Breast epithelium (tissue), 4 donors: ENCODE measurements at regions not wholly inside any gene's neighbourhood (a gene's known extent, or its start where the extent isn't known, plus 50 kb on each side); places are given as distances from the start of the nearest gene placed in this dataset.

ENCODE experiments used
- DNase-seq, 2 donors: peaks; one replicate each; pipeline ENCODE4 v3.0.0-alpha.2; 2019; ENCODE audit warnings: low spot score in 2 of 2
- H3K27ac ChIP-seq, 2 donors: fragments of 200-600 bp; sonication (generic) in 1 of 2; one replicate each; pipeline ENCODE4 v1.5.1; 2016 to 2019; ENCODE audit warnings: mild to moderate bottlenecking in 1 of 2
- H3K27me3 ChIP-seq, 2 donors: fragments of 200-600 bp; sonication (generic) in 1 of 2; one replicate each; pipeline versions ENCODE4 v1.5.1 to v1.6.0; 2017 to 2019; ENCODE audit warnings: control low read depth in 1 of 2, mild to moderate bottlenecking in 1 of 2
- H3K36me3 ChIP-seq: fragments of 200-600 bp; one replicate; pipeline ENCODE4 v1.5.1; 2019
- H3K4me1 ChIP-seq, 2 donors: fragments of 200-600 bp; sonication (generic); one replicate each; pipeline ENCODE4 v1.5.1; 2016 to 2019; ENCODE audit warnings: control low read depth in 1 of 2
- H3K4me3 ChIP-seq, 3 donors: fragments of 200-600 bp; sonication (generic); 1 replicate in 2 of 3; 2 replicates in 1 of 3; pipeline ENCODE4 v1.5.1; 2016 to 2019; ENCODE audit warnings: mild to moderate bottlenecking in 3 of 3, moderate library complexity in 2 of 3
- H3K9me3 ChIP-seq, 2 donors: fragments of 200-600 bp; sonication (generic) in 1 of 2; one replicate each; pipeline ENCODE4 v1.5.1; 2016 to 2019; ENCODE audit warnings: control low read depth in 1 of 2
- CTCF ChIP-seq, 3 donors: fragments of 450-650 bp; IDR thresholded peaks; one replicate each; pipeline ENCODE4 v1.5.1; 2016 to 2017; ENCODE audit warnings: antibody characterized with exemption in 3 of 3, mild to moderate bottlenecking in 3 of 3, moderate library complexity in 3 of 3
- POLR2A ChIP-seq: fragments of 450-650 bp; IDR thresholded peaks from one replicate; pipeline ENCODE4 v1.6.1; 2016; ENCODE audit warnings: antibody characterized with exemption, mild to moderate bottlenecking, moderate library complexity
- POLR2AphosphoS5 ChIP-seq, 3 donors: sonication (generic); formaldehyde crosslinking; IDR thresholded peaks; one replicate each; pipeline ENCODE4 v1.6.1; 2017; ENCODE audit warnings: antibody characterized with exemption in 3 of 3
- intact Hi-C: fragments of 100-400 bp; cut with DNase I; formaldehyde crosslinking; loops from one replicate; pipeline ENCODE4 v1.15.1; 2023; ENCODE audit warnings: low total_unique reads

GRCh38 chr4:10175626-10176025 lies 59.0 kb upstream of the WDR1 start:
- DNase-seq: no peak
- H3K27ac ChIP-seq: no peak overlapping the region
- H3K9me3 ChIP-seq: no peaks in the 10 kb centered on the region
- no peak overlapping the region for H3K4me3 ChIP-seq
- no peaks in the 10 kb centered on the region for H3K36me3 ChIP-seq
- H3K27me3 ChIP-seq: no peaks in the 10 kb centered on the region
- TF ChIP-seq CTCF (IDR thresholded peaks at IDR 0.05): no peak
- no peak for TF ChIP-seq POLR2A
- TF ChIP-seq POLR2AphosphoS5 (IDR thresholded peaks at IDR 0.05): no peak
- intact Hi-C loops: no loop called here
- H3K4me1 ChIP-seq: peaks cover 0 to 3% of the 10 kb centered on the region in 2 donors

GRCh38 chr4:10173754-10174749 lies 57.5 kb upstream of the WDR1 start:
- H3K27me3 ChIP-seq: no peaks in the 10 kb centered on the region
- H3K9me3 ChIP-seq: no peaks in the 10 kb centered on the region
- H3K4me1 ChIP-seq: peaks cover 0 to 3% of the 10 kb centered on the region in 2 donors
- TF ChIP-seq POLR2AphosphoS5 (IDR thresholded peaks at IDR 0.05): no peak
- TF ChIP-seq POLR2A: no peak
- no peak for TF ChIP-seq CTCF (IDR thresholded peaks at IDR 0.05)
- peak in 1 of 2 donors; percentile 24 for DNase-seq
- H3K36me3 ChIP-seq: no peaks in the 10 kb centered on the region
- intact Hi-C loops: no loop called here
- peak overlapping the region; percentile 27 to 78 for H3K27ac ChIP-seq
- H3K4me3 ChIP-seq: peak overlapping the region in 1 of 3 donors; percentile 7

DNA sequence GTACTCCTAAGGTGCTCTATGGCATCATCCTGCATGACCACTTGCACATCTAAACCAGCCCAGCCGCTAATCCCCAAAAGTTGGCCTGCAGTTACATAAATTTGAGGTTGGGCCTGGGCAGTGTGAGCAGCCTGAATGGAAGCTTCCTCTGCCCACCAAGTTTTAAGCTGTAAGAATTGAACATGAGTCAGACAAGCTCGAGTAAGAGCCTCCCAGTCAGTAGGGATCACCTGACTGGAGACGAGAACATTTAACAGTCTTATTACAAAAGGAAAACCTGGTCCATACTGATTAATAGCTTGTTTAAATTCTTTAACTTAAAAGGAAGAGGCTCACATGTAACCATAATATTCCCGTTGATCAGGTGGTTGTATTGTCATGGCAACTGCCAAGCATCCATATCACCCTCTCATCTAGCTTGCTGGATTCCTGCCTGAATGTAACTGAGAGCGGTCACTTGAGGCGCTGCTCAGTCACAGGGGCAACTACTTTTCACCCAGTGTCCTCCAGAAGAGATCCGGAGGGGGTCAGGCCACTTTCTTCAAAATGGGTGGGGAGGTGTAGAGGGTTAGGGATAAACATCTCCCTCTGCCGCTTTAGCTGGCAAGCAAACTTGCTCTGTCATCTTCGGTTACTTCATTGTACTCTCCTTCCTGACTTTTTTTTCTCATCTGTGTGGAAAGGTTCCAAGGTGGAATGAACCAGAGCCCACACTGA lies 56.6 kb upstream of the WDR1 start:
- H3K9me3 ChIP-seq: no peaks in the 10 kb centered on the region
- no peaks in the 10 kb centered on the region for H3K36me3 ChIP-seq
- H3K27me3 ChIP-seq: no peaks in the 10 kb centered on the region
- H3K4me3 ChIP-seq: peak overlapping the region in 1 of 3 donors; percentile 22
- DNase-seq: peak in 1 of 2 donors; percentile 27
- intact Hi-C loops: no loop called here
- H3K4me1 ChIP-seq: peaks cover 0 to 3% of the 10 kb centered on the region in 2 donors
- TF ChIP-seq CTCF (IDR thresholded peaks at IDR 0.05) (peak in 1 of 3 donors; percentile 20), POLR2A (no peak), POLR2AphosphoS5 (IDR thresholded peaks at IDR 0.05) (no peak)
- H3K27ac ChIP-seq: peak overlapping the region; percentile 43 to 78

GRCh38 chr4:10172278-10172921 lies 55.8 kb upstream of the WDR1 start:
- H3K4me3 ChIP-seq: peak overlapping the region in 1 of 3 donors; percentile 22
- H3K9me3 ChIP-seq: no peaks in the 10 kb centered on the region
- no peaks in the 10 kb centered on the region for H3K27me3 ChIP-seq
- peaks cover 0 to 3% of the 10 kb centered on the region in 2 donors for H3K4me1 ChIP-seq
- no peak for DNase-seq
- H3K36me3 ChIP-seq: no peaks in the 10 kb centered on the region
- intact Hi-C loops: no loop called here
- no peak for TF ChIP-seq POLR2A
- no peak for TF ChIP-seq CTCF (IDR thresholded peaks at IDR 0.05)
- no peak for TF ChIP-seq POLR2AphosphoS5 (IDR thresholded peaks at IDR 0.05)
- peak overlapping the region; percentile 43 to 78 for H3K27ac ChIP-seq
